Smooth muscle cell of the brain vasculature (primary cell): ENCODE measurements at regions not wholly inside any gene's neighbourhood (a gene's known extent, or its start where the extent isn't known, plus 50 kb on each side); places are given as distances from the start of the nearest gene placed in this dataset.

Experiments
- DNase-seq: peaks from one replicate; pipeline ENCODE4 v3.0.0-alpha.2; 2012; ENCODE audit warnings: low read depth, low spot score

- no peak for DNase-seq
Observed at GRCh38 chr5:32989815-32990214, 278.7 kb downstream of the NPR3 start.

- no peak for DNase-seq
Observed at GRCh38 chr5:32990593-32991420, 279.7 kb downstream of the NPR3 start.

GRCh38 chr5:32991421-32991815 lies 280.3 kb downstream of the NPR3 start:
- DNase-seq: no peak

GRCh38 chr5:32996336-32996735 lies 285.2 kb downstream of the NPR3 start:
- DNase-seq: no peak

- no peak for DNase-seq
Observed at GRCh38 chr5:33008751-33009418, 297.8 kb downstream of the NPR3 start.

GRCh38 chr5:33010846-33011245 lies 299.7 kb downstream of the NPR3 start:
- DNase-seq: no peak

GRCh38 chr5:33011801-33012200 lies 300.7 kb downstream of the NPR3 start:
- no peak for DNase-seq

- DNase-seq: no peak
Observed at GRCh38 chr5:33023649-33024048, 312.5 kb downstream of the NPR3 start.

- DNase-seq: peak; percentile 75
Observed at GRCh38 chr5:33032271-33033070, 321.4 kb downstream of the NPR3 start.

- no peak for DNase-seq
Observed at GRCh38 chr5:33033516-33033915, 322.4 kb downstream of the NPR3 start.

- DNase-seq: no peak
Observed at GRCh38 chr5:33034777-33035176, 323.7 kb downstream of the NPR3 start.

GRCh38 chr5:33035851-33036527 lies 324.9 kb downstream of the NPR3 start:
- DNase-seq: no peak

GRCh38 chr5:33037076-33037475 lies 326.0 kb downstream of the NPR3 start:
- DNase-seq: no peak

- no peak for DNase-seq
Observed at GRCh38 chr5:33041586-33041985, 330.5 kb downstream of the NPR3 start.

GRCh38 chr5:33043343-33043997 lies 332.3 kb downstream of the NPR3 start:
- DNase-seq: no peak

- no peak for DNase-seq
Observed at GRCh38 chr5:33046091-33046490, 335.0 kb downstream of the NPR3 start.

- no peak for DNase-seq
Observed at GRCh38 chr5:33048315-33048714, 337.2 kb downstream of the NPR3 start.

- DNase-seq: no peak
Observed at GRCh38 chr5:33049298-33049697, 338.2 kb downstream of the NPR3 start.

- peak; percentile 32 for DNase-seq
Observed at GRCh38 chr5:33049842-33050241, 338.7 kb downstream of the NPR3 start.

GRCh38 chr5:33059081-33059480 lies 348.0 kb downstream of the NPR3 start:
- DNase-seq: no peak

GRCh38 chr5:33065131-33065530 lies 354.0 kb downstream of the NPR3 start:
- no peak for DNase-seq
